HG03575 (cell line): ENCODE measurements at regions not wholly inside any gene's neighbourhood (a gene's known extent, or its start where the extent isn't known, plus 50 kb on each side); places are given as distances from the start of the nearest gene placed in this dataset.
"Not testable (repeated sequence)": the region's sequence is repeated elsewhere in the genome, so short reads cannot be mapped to it uniquely, and the experiment has no call there.

Experiments
- ATAC-seq: cut with Tn5 transposase; IDR thresholded peaks from one replicate; pipeline ENCODE4 v1.9.1; 2021; ENCODE audit not compliant: unreplicated experiment, insufficient number of reproducible peaks, low FRiP score; ENCODE audit errors: extremely low read depth

- no peak for ATAC-seq
These were observed 513.2 kb upstream of the MIS18BP1 start for GRCh38 chr14:45766247-45766646.

DNA sequence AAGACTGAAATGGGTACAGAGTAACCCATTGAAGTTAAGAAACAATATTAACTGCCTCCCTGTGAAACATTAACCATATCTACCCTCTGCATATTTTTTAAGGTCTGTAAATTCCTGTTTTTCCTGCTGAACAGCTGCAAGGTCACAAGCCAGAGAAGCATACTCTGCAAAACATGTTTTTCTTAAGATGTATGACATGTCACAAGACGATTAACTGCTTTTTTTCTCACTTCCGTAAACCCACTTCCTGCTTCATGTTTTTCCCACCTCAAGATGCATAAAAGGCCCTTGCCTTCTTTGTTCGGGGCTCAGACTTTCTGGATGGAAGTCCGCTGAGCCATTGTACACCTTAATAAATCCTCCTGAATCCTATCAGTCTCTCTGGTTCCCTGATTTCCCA, 504.7 kb upstream of the MIS18BP1 start:
- ATAC-seq: no peak

GRCh38 chr14:45756412-45756811, 503.4 kb upstream of the MIS18BP1 start:
- not testable (repeated sequence) for ATAC-seq

- ATAC-seq: no peak
These were observed 490.9 kb upstream of the MIS18BP1 start for GRCh38 chr14:45743884-45744283.

- ATAC-seq: no peak
These were observed 489.2 kb upstream of the MIS18BP1 start for GRCh38 chr14:45742187-45742586.

DNA sequence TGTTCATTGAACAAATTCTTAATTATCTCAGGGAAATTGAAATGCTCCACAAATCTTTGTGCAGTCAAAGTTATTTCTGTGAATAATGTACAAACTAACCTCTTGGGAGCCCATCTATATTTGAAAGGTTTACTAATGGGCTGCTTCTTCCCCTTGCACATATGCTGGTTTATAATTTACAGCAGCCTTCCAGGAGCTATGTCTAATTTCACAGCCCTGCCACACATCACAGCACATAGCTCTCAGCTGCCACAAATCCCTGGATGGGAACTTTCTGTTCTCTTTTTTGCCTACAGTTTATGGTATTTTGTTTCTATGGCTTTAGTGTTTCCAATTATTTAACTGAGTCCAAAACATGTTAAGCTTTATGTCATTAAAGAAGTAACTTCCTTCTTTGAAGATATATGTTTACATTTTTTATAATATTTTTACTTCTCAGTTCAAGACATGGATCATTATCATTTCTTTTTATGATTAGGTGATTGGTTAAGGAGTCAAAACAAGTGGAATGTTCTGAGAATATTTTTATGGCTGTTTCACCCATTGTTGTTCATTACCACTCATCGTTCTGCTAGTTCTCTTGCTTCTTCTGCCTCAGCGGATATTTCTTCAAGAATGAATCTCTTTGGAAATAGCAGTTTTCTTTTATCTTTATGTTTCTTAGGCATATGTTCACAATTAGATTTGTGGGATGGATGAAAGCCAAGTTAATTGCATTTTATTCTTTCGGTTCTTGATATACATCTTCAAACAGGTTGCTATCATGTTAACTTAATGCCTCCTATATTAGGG, 475.6 kb upstream of the MIS18BP1 start:
- ATAC-seq: no peak

DNA sequence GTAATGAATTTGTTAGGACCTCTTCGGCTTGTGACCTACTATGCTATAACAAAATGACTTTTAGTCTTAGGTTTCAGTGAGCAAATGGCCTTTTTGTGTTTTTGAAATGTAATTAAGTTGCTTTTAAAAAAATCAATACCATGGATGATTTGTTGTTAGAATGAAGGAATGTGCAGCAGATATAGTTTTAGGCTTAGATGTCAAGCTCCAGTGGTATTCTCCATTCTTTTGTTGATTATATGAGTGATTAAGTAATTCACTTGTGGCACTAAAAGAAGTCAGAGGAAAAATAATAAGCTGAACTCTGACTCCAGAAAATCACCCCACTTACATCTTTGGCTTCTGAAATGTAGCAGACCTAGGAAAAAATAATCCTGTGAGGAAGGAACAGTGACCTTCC, 474.1 kb upstream of the MIS18BP1 start:
- no peak for ATAC-seq

GRCh38 chr14:45721472-45721871, 468.5 kb upstream of the MIS18BP1 start:
- ATAC-seq: no peak

DNA sequence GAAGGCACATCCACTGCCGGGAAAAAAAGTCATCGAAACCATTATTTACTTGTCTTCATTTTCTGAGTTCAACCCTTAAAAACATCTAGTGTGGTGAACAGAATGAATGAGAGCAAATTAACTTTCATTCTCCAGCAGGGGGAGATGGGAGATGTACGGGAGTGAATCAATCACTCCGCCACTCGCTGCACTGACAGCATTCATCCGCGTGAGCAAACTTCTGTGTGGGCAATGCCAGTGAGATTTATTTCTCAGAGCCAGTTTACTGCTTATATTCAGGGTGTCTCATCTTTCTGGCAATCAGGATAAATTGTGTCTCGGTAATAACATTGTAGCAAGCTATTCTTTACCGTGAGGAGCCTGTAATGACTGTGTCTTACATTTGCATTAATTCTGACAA, 463.6 kb upstream of the MIS18BP1 start:
- no peak for ATAC-seq

- no peak for ATAC-seq
These were observed 462.9 kb upstream of the MIS18BP1 start for GRCh38 chr14:45715946-45716345.

DNA sequence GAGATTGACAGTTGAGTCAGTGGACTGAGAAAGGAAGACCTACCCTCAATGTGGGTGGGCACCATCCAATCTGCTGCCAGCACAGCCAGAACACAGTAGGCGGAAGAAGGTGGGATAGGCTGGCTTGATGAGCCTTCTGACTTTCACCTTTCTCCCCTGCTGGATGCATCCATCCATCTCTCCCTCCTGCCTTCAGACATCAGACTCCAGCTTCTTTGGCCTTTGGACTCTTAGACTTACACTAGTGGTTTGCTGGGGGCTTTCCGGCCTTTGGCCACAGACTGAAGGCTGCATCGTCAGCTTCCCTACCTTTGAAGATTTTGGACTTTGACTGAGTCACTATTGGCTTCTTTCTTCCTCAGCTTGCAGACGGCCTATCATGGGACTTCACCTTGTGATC, 456.5 kb upstream of the MIS18BP1 start:
- ATAC-seq: no peak

- no peak for ATAC-seq
These were observed 453.0 kb upstream of the MIS18BP1 start for GRCh38 chr14:45705940-45706534.

GRCh38 chr14:45699471-45699870, 446.5 kb upstream of the MIS18BP1 start:
- ATAC-seq: no peak

DNA sequence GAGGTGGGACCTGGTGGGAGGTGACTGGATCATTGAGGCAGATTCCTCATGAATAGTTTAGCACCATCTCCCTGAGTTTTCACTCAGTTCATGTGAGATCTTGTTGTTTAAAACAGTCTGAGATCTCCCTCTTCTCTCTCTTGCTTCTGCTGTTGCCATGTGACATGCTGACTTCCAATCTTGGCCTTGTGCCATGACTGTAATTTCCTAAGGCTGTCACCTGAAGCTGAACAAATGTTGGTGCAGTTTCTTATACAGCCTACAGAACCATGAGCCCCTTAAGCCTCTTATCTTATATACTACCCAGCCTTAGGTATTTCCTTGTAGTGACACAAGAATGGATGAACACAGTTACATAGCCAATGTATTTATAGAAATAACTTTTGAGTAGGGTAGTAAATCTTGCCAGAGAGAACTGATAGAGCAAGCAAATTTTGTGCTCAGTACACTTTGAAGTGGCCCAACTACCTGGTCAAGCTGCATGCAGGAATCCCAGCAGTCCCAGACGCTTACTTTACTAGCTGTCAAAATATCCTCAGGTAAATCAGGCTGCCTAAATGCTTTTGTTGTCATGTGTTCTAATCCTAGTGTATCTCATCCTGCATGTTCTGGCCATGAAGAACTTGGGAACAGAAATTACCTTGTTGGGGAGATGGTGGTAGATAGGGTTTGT, 445.6 kb upstream of the MIS18BP1 start:
- ATAC-seq: no peak

GRCh38 chr14:45686771-45687170, 433.8 kb upstream of the MIS18BP1 start:
- no peak for ATAC-seq

DNA sequence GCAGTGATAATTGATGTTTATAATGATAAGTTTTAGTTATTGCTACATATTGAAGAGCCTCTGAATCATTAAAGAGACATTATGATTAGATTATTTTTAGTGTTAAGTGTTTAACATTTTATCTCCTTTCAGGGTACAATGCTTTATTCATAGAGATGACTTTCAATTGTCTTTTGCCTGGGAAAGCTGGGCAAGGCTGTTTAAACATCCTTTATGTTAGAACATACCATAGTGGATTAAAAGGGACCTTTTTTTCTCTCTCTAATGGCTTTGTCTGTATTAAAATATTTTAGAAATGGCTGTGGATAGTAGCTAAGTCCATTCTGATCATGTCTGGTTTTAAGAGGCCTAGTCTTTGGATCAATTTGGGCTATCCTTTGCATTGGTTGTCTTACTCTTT, 427.5 kb upstream of the MIS18BP1 start:
- no peak for ATAC-seq

- no peak for ATAC-seq
These were observed 426.9 kb upstream of the MIS18BP1 start for GRCh38 chr14:45679853-45680252.

DNA sequence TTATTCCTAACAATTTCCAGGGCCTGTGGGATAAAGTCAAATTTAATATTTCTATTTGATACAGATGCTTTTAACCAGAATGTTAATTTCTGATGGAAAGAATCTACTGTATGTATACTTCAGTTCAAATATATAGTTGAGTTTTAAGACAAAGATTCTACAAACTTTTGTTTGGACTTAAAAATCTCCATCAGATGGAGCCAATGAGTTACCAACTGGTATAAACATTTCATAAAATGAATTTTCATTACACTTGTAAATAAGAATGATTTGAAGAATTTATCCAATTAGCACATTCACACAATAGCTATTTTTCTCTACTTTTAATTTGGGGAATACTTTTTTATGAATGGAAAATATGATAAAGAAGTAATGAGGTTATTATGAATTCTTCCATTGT, 425.2 kb upstream of the MIS18BP1 start:
- no peak for ATAC-seq

DNA sequence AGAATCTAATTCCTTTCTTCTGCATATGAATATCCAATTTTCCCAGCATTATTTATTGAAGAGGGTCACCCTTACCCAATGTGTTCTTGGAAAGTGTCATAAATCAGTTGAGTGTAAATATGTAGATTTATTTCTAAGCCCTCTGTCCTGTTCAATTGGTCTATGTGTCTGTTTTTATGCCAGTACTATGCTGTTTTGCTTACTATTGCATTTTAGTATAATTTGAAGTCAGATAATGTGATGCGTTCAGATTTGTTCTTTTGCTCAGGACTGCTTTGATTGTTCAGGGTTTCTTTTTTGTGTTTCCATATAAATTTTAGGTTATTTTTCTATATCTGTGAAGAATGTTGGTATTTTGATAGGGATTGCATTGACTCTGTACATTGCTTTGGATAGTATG, 420.4 kb upstream of the MIS18BP1 start:
- no peak for ATAC-seq

DNA sequence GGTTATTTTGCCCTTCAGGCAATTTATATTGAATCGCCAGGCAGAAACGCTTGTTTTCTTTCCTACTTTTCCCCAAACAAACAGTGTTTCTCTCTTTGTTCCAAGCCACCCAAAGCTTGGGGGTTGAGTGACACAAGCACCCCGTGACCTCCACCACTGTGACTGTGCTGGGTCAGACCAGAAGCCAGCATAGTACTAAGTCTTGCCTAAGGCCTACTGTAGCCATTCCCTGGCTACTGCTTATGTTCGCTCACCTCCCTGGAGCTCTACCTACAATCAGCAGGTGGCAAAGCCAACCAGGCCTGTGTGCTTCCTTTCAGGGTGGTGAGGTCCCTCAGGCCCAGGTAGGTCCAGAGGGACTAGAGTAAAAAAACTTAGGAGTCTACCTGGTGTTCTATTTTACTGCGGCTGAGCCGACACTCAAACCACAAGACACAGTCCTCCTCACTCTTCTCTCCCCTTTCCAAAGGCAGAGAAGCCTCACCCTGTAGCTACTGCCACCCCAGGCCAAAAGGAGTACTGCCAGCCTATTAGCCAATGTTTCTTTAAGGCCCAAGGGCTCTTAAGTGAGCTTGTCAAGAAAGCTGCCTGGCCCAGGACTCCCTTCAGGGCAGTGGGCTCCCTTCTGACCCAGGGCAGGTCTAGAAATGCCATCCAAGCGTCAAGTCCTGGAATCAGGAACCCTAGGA, 411.8 kb upstream of the MIS18BP1 start:
- ATAC-seq: no peak
